Mammary epithelial cell (primary cell): ENCODE measurements at regions not wholly inside any gene's neighbourhood (a gene's known extent, or its start where the extent isn't known, plus 50 kb on each side); places are given as distances from the start of the nearest gene placed in this dataset.

Experiments
- CTCF ChIP-seq, 2 donors: IDR thresholded peaks in 1 of 2; conservative IDR thresholded peaks in 1 of 2; 2 replicates each; pipeline ENCODE4 v1.5.1; 2011 to 2012; ENCODE audit warnings: inconsistent platforms in 2 of 2, low read length in 2 of 2, mild to moderate bottlenecking in 2 of 2, control low read depth in 1 of 2, low read depth in 1 of 2; ENCODE audit not compliant: insufficient read depth in 1 of 2; ENCODE audit errors: extremely low read depth in 1 of 2
- EZH2 ChIP-seq: IDR thresholded peaks from 2 replicates; pipeline ENCODE4 v1.6.1; 2012; ENCODE audit warnings: low read length, inconsistent platforms, borderline replicate concordance

- TF ChIP-seq CTCF (conservative IDR thresholded peaks at IDR 0.05 in 1 of 2, IDR thresholded peaks at IDR 0.05 in 1 of 2; ENCODE audit: extremely low read depth in 1 of 2, insufficient read depth in 1 of 2, low read depth in 1 of 2, low read length in 2 of 2), result no peak
- TF ChIP-seq EZH2, result no peak
Measured at GRCh38 chr3:81289676-81290075, 471.8 kb downstream of the GBE1 start.
